ENCODE measurements at regions not wholly inside any gene's neighbourhood (a gene's known extent, or its start where the extent isn't known, plus 50 kb on each side); places are given as distances from the start of the nearest gene placed in this dataset.
"Not testable (repeated sequence)": the region's sequence is repeated elsewhere in the genome, so short reads cannot be mapped to it uniquely, and the experiment has no call there.

GRCh38 chr12:90233168-90234100, 524.8 kb upstream of the ATP2B1 start:
- DNase-seq (ENCODE audit: low read depth in 2 of 3, low spot score in 2 of 3): no peak

GRCh38 chr12:90229407-90230170, 521.0 kb upstream of the ATP2B1 start:
- no peak for DNase-seq (ENCODE audit: low read depth in 2 of 3, low spot score in 2 of 3)

- no peak for DNase-seq (ENCODE audit: low read depth in 2 of 3, low spot score in 2 of 3)
Measured at GRCh38 chr12:90226211-90226610, 517.6 kb upstream of the ATP2B1 start.

GRCh38 chr12:90216815-90217214, 508.2 kb upstream of the ATP2B1 start:
- DNase-seq (ENCODE audit: low read depth in 2 of 3, low spot score in 2 of 3): no peak

GRCh38 chr12:90216020-90216552, 507.4 kb upstream of the ATP2B1 start:
- DNase-seq (ENCODE audit: low read depth in 2 of 3, low spot score in 2 of 3): no peak

- no peak for DNase-seq (ENCODE audit: low read depth in 2 of 3, low spot score in 2 of 3)
Measured at GRCh38 chr12:90211017-90211416, 502.4 kb upstream of the ATP2B1 start.

- DNase-seq (ENCODE audit: low read depth in 2 of 3, low spot score in 2 of 3): no peak
Measured at GRCh38 chr12:90209029-90209428, 500.4 kb upstream of the ATP2B1 start.

- not testable (repeated sequence) for DNase-seq (ENCODE audit: low read depth in 2 of 3, low spot score in 2 of 3)
Measured at GRCh38 chr12:90208379-90208778, 499.7 kb upstream of the ATP2B1 start.

GRCh38 chr12:90207799-90208198, 499.2 kb upstream of the ATP2B1 start:
- no peak for DNase-seq (ENCODE audit: low read depth in 2 of 3, low spot score in 2 of 3)

GRCh38 chr12:90205165-90205564, 496.5 kb upstream of the ATP2B1 start:
- DNase-seq (ENCODE audit: low read depth in 2 of 3, low spot score in 2 of 3): no peak

- no peak for DNase-seq (ENCODE audit: low read depth in 2 of 3, low spot score in 2 of 3)
Measured at GRCh38 chr12:90203556-90203955, 494.9 kb upstream of the ATP2B1 start.

GRCh38 chr12:90199006-90199405, 490.4 kb upstream of the ATP2B1 start:
- no peak for DNase-seq (ENCODE audit: low read depth in 2 of 3, low spot score in 2 of 3)

- DNase-seq (ENCODE audit: low read depth in 2 of 3, low spot score in 2 of 3): no peak
Measured at GRCh38 chr12:90193500-90193899, 484.9 kb upstream of the ATP2B1 start.

- no peak for DNase-seq (ENCODE audit: low read depth in 2 of 3, low spot score in 2 of 3)
Measured at GRCh38 chr12:90188857-90189256, 480.2 kb upstream of the ATP2B1 start.

GRCh38 chr12:90183201-90183600, 474.6 kb upstream of the ATP2B1 start:
- no peak for DNase-seq (ENCODE audit: low read depth in 2 of 3, low spot score in 2 of 3)

- no peak for DNase-seq (ENCODE audit: low read depth in 2 of 3, low spot score in 2 of 3)
Measured at GRCh38 chr12:90181216-90181615, 472.6 kb upstream of the ATP2B1 start.

- no peak for DNase-seq (ENCODE audit: low read depth in 2 of 3, low spot score in 2 of 3)
Measured at GRCh38 chr12:90174956-90175355, 466.3 kb upstream of the ATP2B1 start.

GRCh38 chr12:90174198-90174510, 465.5 kb upstream of the ATP2B1 start:
- DNase-seq (ENCODE audit: low read depth in 2 of 3, low spot score in 2 of 3): no peak

GRCh38 chr12:90173499-90174197, 465.0 kb upstream of the ATP2B1 start:
- no peak for DNase-seq (ENCODE audit: low read depth in 2 of 3, low spot score in 2 of 3)

- no peak for DNase-seq (ENCODE audit: low read depth in 2 of 3, low spot score in 2 of 3)
Measured at GRCh38 chr12:90172524-90172923, 463.9 kb upstream of the ATP2B1 start.

- DNase-seq (ENCODE audit: low read depth in 2 of 3, low spot score in 2 of 3): no peak
Measured at GRCh38 chr12:90170740-90171139, 462.1 kb upstream of the ATP2B1 start.
